ENCODE measurements at regions not wholly inside any gene's neighbourhood (a gene's known extent, or its start where the extent isn't known, plus 50 kb on each side); places are given as distances from the start of the nearest gene placed in this dataset.

GRCh38 chr3:74847093-74847492, 232.6 kb upstream of the CNTN3 start:
- Histone ChIP-seq H4K20me1 (replicated peaks; ENCODE audit: control insufficient read depth, extremely low read depth, insufficient read depth, low read length) (no peaks in the 10 kb centered on the region), H3K9me3 (replicated peaks; ENCODE audit: control insufficient read depth, insufficient read depth, low read length) (peaks cover 6% of the 10 kb centered on the region), H3K4me3 (replicated peaks in 1 of 3; ENCODE audit: insufficient read depth in 1 of 3, low read depth in 1 of 3, low read length in 3 of 3) (no peak overlapping the region), H3K36me3 (ENCODE audit: control insufficient read depth in 2 of 2, extremely low read depth in 1 of 2, insufficient read depth in 2 of 2, low read length in 2 of 2) (no peaks in the 10 kb centered on the region), H3K9me1 (replicated peaks; ENCODE audit: control insufficient read depth, extremely low read depth, insufficient read depth, low read length) (no peaks in the 10 kb centered on the region), H3K4me1 (ENCODE audit: control insufficient read depth, extremely low read depth, insufficient read depth, low read length) (no peaks in the 10 kb centered on the region), H3K79me2 (ENCODE audit: control insufficient read depth, insufficient read depth, low read length) (no peaks in the 10 kb centered on the region), H3K27ac (ENCODE audit: insufficient read depth, low read depth, low read length) (no peak overlapping the region), H3K9ac (replicated peaks; ENCODE audit: extremely low read depth, insufficient read depth, low read length) (no peak overlapping the region), H3K27me3 (ENCODE audit: control insufficient read depth in 2 of 2, insufficient read depth in 2 of 2, low read length in 2 of 2) (no peaks in the 10 kb centered on the region), H2AFZ (ENCODE audit: low read depth, low read length) (no peak overlapping the region), H3K4me2 (ENCODE audit: insufficient read depth, low read length) (no peak overlapping the region)
- CTCF ChIA-PET: no interaction called here
- dilution Hi-C loops (cut with MboI; ENCODE audit: extremely low pct_ligation_motif_present, low sequenced_read_pairs) (no loop called here), intact Hi-C loops (cut with micrococcal nuclease) (no loop called here)
- DNase-seq (ENCODE audit: low read depth, low spot score) (no peak), FAIRE-seq (no peak)
- POLR2A ChIA-PET: no interaction called here
- no TSS peak for BruUV-seq (replicated peaks)
- no peak for TF ChIP-seq POLR2A (IDR thresholded peaks at IDR 0.05; ENCODE audit: low read depth, low read length)
- TF ChIP-seq FOS (IDR thresholded peaks at IDR 0.05; ENCODE audit: borderline replicate concordance, insufficient read depth, low read length): no peak
- no peak for TF ChIP-seq JUN (IDR thresholded peaks at IDR 0.05; ENCODE audit: borderline replicate concordance, insufficient read depth, insufficient read length, low read depth)
- TF ChIP-seq POLR2AphosphoS5 (IDR thresholded peaks at IDR 0.05; ENCODE audit: insufficient read depth, low read depth, low read length): no peak
- TF ChIP-seq EZH2 (IDR thresholded peaks at IDR 0.05; ENCODE audit: borderline replicate concordance, low read depth, low read length, severe bottlenecking): no peak
- no peak for TF ChIP-seq GATA2 (IDR thresholded peaks at IDR 0.05; ENCODE audit: insufficient read depth, insufficient read length, low read depth, low read length)
- no peak for TF ChIP-seq CTCF (IDR thresholded peaks at IDR 0.05; ENCODE audit: extremely low read depth in 1 of 2, insufficient read depth in 1 of 2, low read depth in 1 of 2, low read length in 2 of 2)
- no peak for TF ChIP-seq MYC (IDR thresholded peaks at IDR 0.05; ENCODE audit: low read depth, low read length)
- TF ChIP-seq MAX (IDR thresholded peaks at IDR 0.05; ENCODE audit: insufficient read depth, insufficient read length): no peak
